MM.1S (cell line): ENCODE measurements at regions not wholly inside any gene's neighbourhood (a gene's known extent, or its start where the extent isn't known, plus 50 kb on each side); places are given as distances from the start of the nearest gene placed in this dataset.

ENCODE experiments used
- CTCF ChIP-seq: fragments of 300-600 bp; sonication (generic); IDR thresholded peaks from 2 replicates; pipeline ENCODE4 v1.5.1; 2016; ENCODE audit warnings: antibody characterized with exemption, low read length, mixed read lengths
- EZH2 ChIP-seq: fragments of 300-600 bp; sonication (generic); optimal IDR thresholded peaks from 2 replicates; pipeline ENCODE3; 2017; ENCODE audit warnings: low read depth, mild to moderate bottlenecking, antibody characterized with exemption, low read length, mixed read lengths

GRCh38 chr2:9761577-9761976, 81.7 kb upstream of the TAF1B start:
- no peak for TF ChIP-seq CTCF
- no peak for TF ChIP-seq EZH2
